Astrocyte (in vitro differentiated cells and primary cell): ENCODE measurements at regions not wholly inside any gene's neighbourhood (a gene's known extent, or its start where the extent isn't known, plus 50 kb on each side); places are given as distances from the start of the nearest gene placed in this dataset.

Experiments
- DNase-seq: peaks from one replicate; pipeline ENCODE4 v3.0.0-alpha.2; 2010; ENCODE audit warnings: low read depth
- FAIRE-seq: peaks from 2 replicates; lab custom pipeline; 2011; peaks lifted over from hg19 to GRCh38; lab: Jason Lieb, UNC
- H2AFZ ChIP-seq: 2 replicates; pipeline ENCODE4 v1.6.0; 2012; ENCODE audit warnings: low read depth, low read length, inconsistent platforms
- H3K27ac ChIP-seq: 2 replicates; pipeline ENCODE4 v1.5.1; 2011; ENCODE audit warnings: low read depth, low read length, inconsistent platforms
- H3K27me3 ChIP-seq: 2 replicates; pipeline ENCODE4 v1.6.0; 2011; ENCODE audit warnings: low read length, inconsistent platforms; ENCODE audit not compliant: insufficient read depth
- H3K36me3 ChIP-seq: 2 replicates; pipeline ENCODE4 v1.5.1; 2011; ENCODE audit warnings: low read length, inconsistent platforms; ENCODE audit not compliant: insufficient read depth
- H3K4me1 ChIP-seq: 2 replicates; pipeline ENCODE4 v1.5.1; 2011; ENCODE audit warnings: low read length, inconsistent platforms; ENCODE audit not compliant: insufficient read depth
- H3K4me2 ChIP-seq: 2 replicates; pipeline ENCODE4 v1.6.0; 2012; ENCODE audit warnings: low read length, inconsistent platforms
- H3K4me3 ChIP-seq: 2 replicates; pipeline ENCODE4 v1.5.1; 2011; ENCODE audit warnings: low read depth, mild to moderate bottlenecking, low read length, inconsistent platforms; ENCODE audit not compliant: insufficient read depth
- H3K79me2 ChIP-seq: 2 replicates; pipeline ENCODE4 v1.6.0; 2012; ENCODE audit warnings: mild to moderate bottlenecking, low read length, inconsistent platforms; ENCODE audit not compliant: insufficient read depth
- H3K9ac ChIP-seq: 2 replicates; pipeline ENCODE4 v1.6.0; 2012; ENCODE audit warnings: mild to moderate bottlenecking, low read length, inconsistent platforms
- H3K9me3 ChIP-seq: 2 replicates; pipeline ENCODE4 v1.5.1; 2012; ENCODE audit warnings: low read depth, mild to moderate bottlenecking, low read length, inconsistent platforms; ENCODE audit not compliant: insufficient read depth
- H4K20me1 ChIP-seq: 2 replicates; pipeline ENCODE4 v1.6.0; 2012; ENCODE audit warnings: low read length, inconsistent platforms; ENCODE audit not compliant: insufficient read depth
- H3K27ac Mint-ChIP-seq: one replicate; pipeline ENCODE4 v1.8.0; 2021; ENCODE audit warnings: mild to moderate bottlenecking, mixed read lengths; ENCODE audit not compliant: unreplicated experiment
- H3K27me3 Mint-ChIP-seq: one replicate; pipeline ENCODE4 v1.8.0; 2021; ENCODE audit warnings: low read depth, mixed read lengths; ENCODE audit not compliant: unreplicated experiment
- H3K36me3 Mint-ChIP-seq: one replicate; pipeline ENCODE4 v1.8.0; 2021; ENCODE audit warnings: low read depth, mixed read lengths; ENCODE audit not compliant: unreplicated experiment
- H3K4me1 Mint-ChIP-seq: one replicate; pipeline ENCODE4 v1.8.0; 2021; ENCODE audit warnings: low read depth, mixed read lengths; ENCODE audit not compliant: unreplicated experiment
- H3K4me3 Mint-ChIP-seq: one replicate; pipeline ENCODE4 v1.8.0; 2021; ENCODE audit warnings: mild to moderate bottlenecking, moderate library complexity, mixed read lengths; ENCODE audit not compliant: unreplicated experiment
- H3K9me3 Mint-ChIP-seq: one replicate; pipeline ENCODE4 v1.8.0; 2021; ENCODE audit warnings: mild to moderate bottlenecking, mixed read lengths; ENCODE audit not compliant: unreplicated experiment
- EZH2 ChIP-seq: IDR thresholded peaks from 2 replicates; pipeline ENCODE4 v1.6.1; 2012; ENCODE audit warnings: mild to moderate bottlenecking, low read length, inconsistent platforms; ENCODE audit not compliant: insufficient read depth
- TF ChIP-seq, protein P1 (sequence below): IDR thresholded peaks from 2 replicates; pipeline ENCODE4 v1.5.1; 2011; ENCODE audit warnings: low read depth, mild to moderate bottlenecking, inconsistent platforms, low read length, moderate library complexity; ENCODE audit not compliant: insufficient read depth

DNA sequence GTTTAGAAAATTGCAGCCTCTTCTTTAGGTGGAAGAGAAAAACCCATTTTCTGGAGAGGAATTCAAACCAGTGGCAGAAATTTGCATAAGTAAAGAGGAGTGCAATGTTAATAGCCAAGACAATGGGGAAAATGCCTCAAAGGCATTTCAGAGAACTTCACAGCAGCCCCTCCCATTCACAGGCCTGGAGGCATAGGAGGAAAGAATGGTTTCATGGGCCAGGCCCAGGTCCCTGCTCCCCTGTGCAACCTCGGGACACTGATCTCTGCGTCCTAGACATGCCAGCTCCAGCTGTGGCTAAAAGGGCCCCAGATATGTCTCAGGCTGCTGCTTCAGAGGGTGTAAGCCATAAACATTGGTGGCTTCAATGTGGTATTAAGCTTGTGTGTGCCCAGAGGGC, 161.8 kb upstream of the CENPE start:
- Mint-ChIP-seq H3K36me3 (peaks cover 3% of the 10 kb centered on the region), H3K27ac (no peak overlapping the region), H3K4me1 (peaks cover 2% of the 10 kb centered on the region), H3K9me3 (peaks cover 17% of the 10 kb centered on the region), H3K27me3 (no peaks in the 10 kb centered on the region), H3K4me3 (no peak overlapping the region)
- H3K4me3 ChIP-seq = no peak overlapping the region
- H4K20me1 ChIP-seq = no peaks in the 10 kb centered on the region
- no peaks in the 10 kb centered on the region for H3K36me3 ChIP-seq
- no peak overlapping the region for H3K4me2 ChIP-seq
- no peak for DNase-seq
- FAIRE-seq = no peak
- H3K27ac ChIP-seq = no peak overlapping the region
- no peaks in the 10 kb centered on the region for H3K4me1 ChIP-seq
- peaks cover 7% of the 10 kb centered on the region for H3K9me3 ChIP-seq
- no peaks in the 10 kb centered on the region for H3K79me2 ChIP-seq
- H3K9ac ChIP-seq = no peak overlapping the region
- no peaks in the 10 kb centered on the region for H3K27me3 ChIP-seq
- TF ChIP-seq, protein P1, sequence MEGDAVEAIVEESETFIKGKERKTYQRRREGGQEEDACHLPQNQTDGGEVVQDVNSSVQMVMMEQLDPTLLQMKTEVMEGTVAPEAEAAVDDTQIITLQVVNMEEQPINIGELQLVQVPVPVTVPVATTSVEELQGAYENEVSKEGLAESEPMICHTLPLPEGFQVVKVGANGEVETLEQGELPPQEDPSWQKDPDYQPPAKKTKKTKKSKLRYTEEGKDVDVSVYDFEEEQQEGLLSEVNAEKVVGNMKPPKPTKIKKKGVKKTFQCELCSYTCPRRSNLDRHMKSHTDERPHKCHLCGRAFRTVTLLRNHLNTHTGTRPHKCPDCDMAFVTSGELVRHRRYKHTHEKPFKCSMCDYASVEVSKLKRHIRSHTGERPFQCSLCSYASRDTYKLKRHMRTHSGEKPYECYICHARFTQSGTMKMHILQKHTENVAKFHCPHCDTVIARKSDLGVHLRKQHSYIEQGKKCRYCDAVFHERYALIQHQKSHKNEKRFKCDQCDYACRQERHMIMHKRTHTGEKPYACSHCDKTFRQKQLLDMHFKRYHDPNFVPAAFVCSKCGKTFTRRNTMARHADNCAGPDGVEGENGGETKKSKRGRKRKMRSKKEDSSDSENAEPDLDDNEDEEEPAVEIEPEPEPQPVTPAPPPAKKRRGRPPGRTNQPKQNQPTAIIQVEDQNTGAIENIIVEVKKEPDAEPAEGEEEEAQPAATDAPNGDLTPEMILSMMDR = no peak
- TF ChIP-seq EZH2 = no peak
- no peak overlapping the region for H2AFZ ChIP-seq

DNA sequence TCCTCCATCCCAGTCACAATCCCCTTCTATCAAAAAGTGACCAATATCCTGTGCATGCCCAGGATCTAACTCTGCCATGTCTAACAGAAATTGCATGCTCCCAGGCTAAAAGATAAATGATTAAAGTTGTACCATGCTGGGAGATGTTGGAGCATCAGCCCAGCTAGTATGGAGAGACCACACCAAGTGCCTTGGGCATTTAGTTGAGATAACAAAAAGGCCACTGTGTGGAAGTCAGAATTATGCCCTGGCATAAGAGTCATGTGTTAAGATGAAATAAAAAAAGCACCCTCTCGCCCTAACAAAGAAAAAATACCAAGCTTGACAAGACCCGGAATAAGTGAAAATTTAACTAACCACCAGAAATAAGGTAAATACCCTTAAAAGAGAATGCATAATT, 155.9 kb upstream of the CENPE start:
- H3K4me2 ChIP-seq = no peak overlapping the region
- no peaks in the 10 kb centered on the region for H3K4me1 ChIP-seq
- Mint-ChIP-seq H3K4me1 (no peaks in the 10 kb centered on the region), H3K27ac (no peak overlapping the region), H3K27me3 (no peaks in the 10 kb centered on the region), H3K4me3 (no peak overlapping the region), H3K36me3 (no peaks in the 10 kb centered on the region), H3K9me3 (peaks cover under 1% of the 10 kb centered on the region)
- no peak for FAIRE-seq
- no peak overlapping the region for H3K4me3 ChIP-seq
- no peaks in the 10 kb centered on the region for H3K9me3 ChIP-seq
- H2AFZ ChIP-seq = no peak overlapping the region
- H4K20me1 ChIP-seq = no peaks in the 10 kb centered on the region
- H3K27me3 ChIP-seq = no peaks in the 10 kb centered on the region
- no peak for DNase-seq
- no peak overlapping the region for H3K9ac ChIP-seq
- H3K36me3 ChIP-seq = no peaks in the 10 kb centered on the region
- no peaks in the 10 kb centered on the region for H3K79me2 ChIP-seq
- TF ChIP-seq, protein P1 = no peak
- TF ChIP-seq EZH2 = no peak
- H3K27ac ChIP-seq = no peak overlapping the region

DNA sequence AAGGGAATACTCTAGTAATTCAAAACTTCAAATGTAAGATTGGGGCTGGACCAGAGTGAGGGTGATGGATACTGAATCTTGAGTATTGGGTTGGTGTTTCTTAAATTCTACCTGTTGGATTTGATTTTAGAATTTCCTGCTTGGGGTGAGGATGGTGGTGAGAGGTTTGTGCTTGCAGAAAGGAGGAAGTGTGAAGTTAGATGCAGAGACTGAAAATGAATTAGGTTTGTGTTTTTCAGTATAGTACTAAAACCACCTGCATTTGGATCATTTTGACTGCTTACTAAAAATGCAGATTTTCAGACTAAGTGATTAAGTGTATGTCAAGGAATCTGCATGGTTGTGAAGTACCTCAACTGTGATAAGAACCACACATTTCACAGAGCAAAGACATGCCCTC, 131.5 kb upstream of the CENPE start:
- Histone ChIP-seq H3K9me3 (no peaks in the 10 kb centered on the region), H3K36me3 (no peaks in the 10 kb centered on the region), H3K4me1 (no peaks in the 10 kb centered on the region), H3K27me3 (no peaks in the 10 kb centered on the region), H2AFZ (no peak overlapping the region), H3K9ac (no peak overlapping the region), H3K27ac (no peak overlapping the region), H3K79me2 (no peaks in the 10 kb centered on the region), H3K4me3 (no peak overlapping the region), H4K20me1 (no peaks in the 10 kb centered on the region), H3K4me2 (no peak overlapping the region)
- FAIRE-seq (no peak), DNase-seq (no peak)
- TF ChIP-seq, protein P1 = no peak
- no peak for TF ChIP-seq EZH2
- Mint-ChIP-seq H3K36me3 (no peaks in the 10 kb centered on the region), H3K9me3 (no peaks in the 10 kb centered on the region), H3K27ac (no peak overlapping the region), H3K4me3 (no peak overlapping the region), H3K4me1 (no peaks in the 10 kb centered on the region), H3K27me3 (no peaks in the 10 kb centered on the region)
